ENCODE measurements at regions not wholly inside any gene's neighbourhood (a gene's known extent, or its start where the extent isn't known, plus 50 kb on each side); places are given as distances from the start of the nearest gene placed in this dataset.

GRCh38 chr13:61188057-61188456, 227.6 kb downstream of the PCDH20 start (continued):
- TF ChIP-seq EP300 (IDR thresholded peaks at IDR 0.05; ENCODE audit: borderline replicate concordance in 1 of 2, low read depth in 2 of 2, low read length in 2 of 2) (no peak), SIN3A (conservative IDR thresholded peaks at IDR 0.05 in 1 of 2, IDR thresholded peaks at IDR 0.05 in 1 of 2; ENCODE audit: low read depth in 1 of 2, low read length in 2 of 2) (no peak), POLR2AphosphoS5 (IDR thresholded peaks at IDR 0.05; ENCODE audit: low read depth, low read length) (no peak), CBX8 (IDR thresholded peaks at IDR 0.05; ENCODE audit: borderline replicate concordance, low read depth, low read length) (no peak)
